NCI-H2029 (cell line): ENCODE measurements at regions not wholly inside any gene's neighbourhood (a gene's known extent, or its start where the extent isn't known, plus 50 kb on each side); places are given as distances from the start of the nearest gene placed in this dataset.

Experiments
- DNase-seq: peaks from one replicate; lab custom pipeline; 2025; lab: John Stamatoyannopoulos, UW

- DNase-seq, result peak; percentile 69
Measured at GRCh38 chr10:3852147-3852904, 67.3 kb upstream of the KLF6 start.

DNA sequence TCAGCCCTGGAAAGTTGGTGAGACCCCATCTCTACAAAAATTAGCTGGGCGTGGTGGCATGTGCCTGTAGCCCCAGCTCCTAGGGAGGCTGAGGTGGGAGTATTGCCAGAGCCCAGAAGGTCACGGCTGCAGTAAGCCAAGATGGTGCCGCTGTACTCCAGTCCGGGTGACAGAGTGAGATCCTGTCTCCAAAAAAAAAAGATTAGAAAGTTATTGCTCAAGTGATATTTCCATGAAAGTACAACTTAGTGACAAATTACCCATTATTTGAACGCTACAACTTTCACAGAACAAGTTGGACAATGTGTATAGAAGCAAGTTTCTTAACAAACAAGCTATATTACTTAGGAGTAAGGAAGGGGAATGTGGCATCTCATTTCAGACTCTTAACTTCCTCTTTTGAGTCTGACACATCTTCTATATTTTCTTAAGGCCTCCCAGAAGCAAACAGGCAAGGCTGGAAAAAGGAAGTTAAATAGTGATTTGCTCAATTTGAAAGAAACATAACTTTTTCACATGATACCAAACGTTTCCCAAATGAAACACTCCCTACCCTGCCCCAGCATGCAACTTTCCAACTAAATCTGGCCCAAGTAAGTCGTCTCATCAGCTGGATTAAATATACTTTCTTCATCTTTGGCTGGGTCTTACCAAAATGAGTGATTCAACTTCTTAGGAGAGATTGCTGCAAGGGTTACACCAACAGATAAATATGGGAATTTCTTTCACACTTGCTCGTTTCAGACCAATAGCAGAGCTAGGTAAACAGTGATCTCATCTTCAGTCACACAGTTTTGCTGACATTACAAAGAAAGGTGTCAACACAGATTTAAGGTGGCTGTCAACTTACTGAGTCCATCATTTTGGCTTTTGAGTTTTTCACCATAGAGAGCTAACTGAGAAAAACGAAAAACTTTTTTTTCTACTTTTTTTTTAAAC, 66.3 kb upstream of the KLF6 start:
- DNase-seq, result no peak

DNA sequence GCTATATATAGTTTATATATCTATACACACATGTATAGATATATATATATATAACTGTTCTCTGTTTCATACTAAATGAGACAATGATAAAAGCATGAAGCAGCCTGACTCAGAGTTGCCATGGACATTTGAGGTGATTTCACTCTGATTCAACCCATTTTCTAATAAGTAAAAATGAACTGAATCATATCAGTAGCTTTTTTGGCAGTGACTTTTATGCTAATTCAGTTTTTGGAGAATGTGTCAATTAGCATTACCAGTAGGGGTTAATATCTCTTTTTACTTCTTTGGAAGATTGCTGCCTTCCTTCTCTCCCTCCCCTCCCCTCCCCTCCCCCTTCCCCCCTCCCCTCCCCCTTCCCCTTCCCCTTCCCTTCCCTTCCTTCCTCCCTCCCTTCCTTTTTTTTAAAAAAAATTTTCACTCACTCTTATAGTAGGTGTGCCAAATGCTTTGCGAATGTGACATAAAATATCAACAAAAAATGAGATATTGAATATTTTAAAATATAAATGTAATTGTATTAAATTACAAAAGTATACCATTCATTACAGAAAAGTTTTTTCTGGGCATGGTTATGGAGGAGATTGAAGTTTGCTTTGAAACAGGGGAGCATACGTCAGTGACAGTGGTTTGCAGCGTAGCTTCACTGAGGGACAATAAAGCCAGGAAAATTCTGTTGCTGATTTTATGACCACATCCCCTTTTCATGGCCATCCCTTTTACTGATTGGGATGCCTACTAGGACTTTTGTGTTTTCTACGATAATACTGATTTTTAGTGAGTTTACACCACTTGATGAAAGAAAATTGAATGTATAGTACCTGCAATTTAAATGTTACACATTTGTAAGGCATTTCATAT, 64.0 kb upstream of the KLF6 start:
- DNase-seq, result no peak

DNA sequence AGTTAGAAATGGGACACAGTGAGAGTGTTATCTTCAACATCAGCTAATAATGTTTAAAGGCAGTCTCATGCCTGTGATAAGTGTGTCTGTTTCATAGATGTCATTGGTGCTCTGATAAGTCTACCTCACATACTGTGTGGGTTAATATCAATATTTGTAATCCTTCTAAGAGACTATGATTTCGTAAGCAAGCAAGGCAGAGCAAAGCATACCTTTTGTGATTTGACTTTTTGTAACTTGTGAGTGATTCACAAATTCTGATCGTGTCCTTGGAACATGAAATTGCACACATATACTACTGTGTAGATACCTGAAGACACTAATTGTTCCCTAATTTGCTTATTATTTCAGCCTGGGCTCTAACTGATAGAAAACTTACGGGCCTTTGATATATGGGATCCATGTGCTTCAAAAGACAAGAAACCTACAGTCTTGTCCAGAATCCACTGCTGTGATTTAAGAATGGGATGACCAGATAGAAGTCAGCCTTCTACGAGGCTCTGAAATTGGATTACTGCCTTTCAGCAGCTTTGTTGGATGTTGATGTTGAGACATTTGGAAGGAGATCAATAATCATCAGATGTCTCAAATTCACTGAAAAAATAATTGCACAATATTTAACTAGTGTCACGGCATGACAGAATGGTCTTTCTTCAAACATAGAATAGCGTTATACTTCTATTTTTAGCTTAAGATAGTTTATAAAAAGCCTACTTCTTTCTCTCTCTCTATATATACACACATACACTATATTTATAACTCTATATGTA, 63.2 kb upstream of the KLF6 start:
- no peak for DNase-seq

GRCh38 chr10:3846736-3847135, 61.7 kb upstream of the KLF6 start:
- no peak for DNase-seq

DNA sequence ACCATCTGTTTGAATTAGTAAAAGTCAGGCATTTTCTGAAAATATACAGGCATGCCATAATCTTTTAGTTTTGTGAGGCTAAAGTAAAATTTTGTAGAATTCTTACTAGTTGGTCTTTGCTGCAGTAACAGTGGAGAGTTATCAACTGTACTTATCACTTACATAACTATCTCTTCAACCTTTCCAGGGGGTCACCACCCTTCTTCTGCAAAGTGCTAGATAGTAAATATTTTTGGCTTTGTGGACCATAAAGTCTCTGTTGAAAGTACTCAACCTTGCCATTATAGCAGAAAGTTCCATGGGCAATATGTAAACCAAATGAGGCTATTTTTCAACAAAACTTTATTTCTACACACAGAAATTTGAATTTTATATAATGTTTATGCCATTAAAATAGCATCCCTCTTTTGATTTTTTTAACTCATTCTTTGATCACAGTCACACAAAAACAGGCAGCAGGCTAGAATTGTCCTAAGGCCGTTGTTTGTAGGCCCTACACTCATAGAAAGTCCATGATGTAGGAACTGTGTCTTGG, 59.5 kb upstream of the KLF6 start:
- DNase-seq, result no peak

DNA sequence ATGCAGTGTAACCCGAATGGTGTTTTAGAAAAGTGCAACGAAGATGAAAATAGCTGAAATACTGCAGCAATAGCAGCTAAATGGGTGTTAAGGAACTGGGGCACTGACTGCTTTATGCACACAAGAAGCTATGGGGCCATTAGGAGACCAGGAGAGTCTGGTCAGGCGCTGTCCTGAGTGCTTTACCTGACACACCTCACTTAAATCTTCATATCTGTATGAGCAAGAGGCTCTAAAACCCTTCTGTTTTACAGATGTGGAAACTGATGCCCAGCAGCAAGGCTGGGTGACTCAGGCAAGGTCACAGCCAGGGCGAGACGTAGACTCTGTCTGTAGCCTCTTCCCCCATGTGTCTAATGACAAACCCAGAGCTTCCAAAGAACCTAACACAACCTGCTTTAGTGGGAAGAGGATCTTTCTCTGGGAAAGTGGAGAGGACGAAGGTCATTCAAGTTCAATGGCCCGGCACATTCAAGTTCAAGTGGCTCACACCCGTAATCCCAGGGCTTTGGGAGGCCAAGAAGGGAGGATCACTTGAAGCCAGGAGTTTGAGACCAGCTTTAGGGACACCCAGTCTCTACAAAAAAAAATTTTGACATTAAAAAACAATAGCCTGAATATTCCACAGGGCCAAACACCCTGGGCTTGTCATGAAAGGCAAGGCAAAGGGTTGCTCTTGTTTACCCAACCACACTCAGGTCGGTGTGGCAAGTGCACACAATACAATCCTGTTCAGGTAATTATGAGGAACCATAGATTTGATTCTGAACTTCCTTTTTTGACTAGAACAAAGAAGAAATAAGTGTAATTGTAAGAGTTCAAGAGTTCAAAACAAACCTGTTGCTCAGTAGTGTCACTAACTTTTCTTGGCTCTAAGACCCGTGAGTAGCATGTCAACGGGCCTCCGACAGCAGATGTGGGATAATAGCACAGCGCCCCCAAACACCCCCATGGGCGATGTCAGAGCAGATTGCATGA, 53.7 kb upstream of the KLF6 start:
- no peak for DNase-seq

DNA sequence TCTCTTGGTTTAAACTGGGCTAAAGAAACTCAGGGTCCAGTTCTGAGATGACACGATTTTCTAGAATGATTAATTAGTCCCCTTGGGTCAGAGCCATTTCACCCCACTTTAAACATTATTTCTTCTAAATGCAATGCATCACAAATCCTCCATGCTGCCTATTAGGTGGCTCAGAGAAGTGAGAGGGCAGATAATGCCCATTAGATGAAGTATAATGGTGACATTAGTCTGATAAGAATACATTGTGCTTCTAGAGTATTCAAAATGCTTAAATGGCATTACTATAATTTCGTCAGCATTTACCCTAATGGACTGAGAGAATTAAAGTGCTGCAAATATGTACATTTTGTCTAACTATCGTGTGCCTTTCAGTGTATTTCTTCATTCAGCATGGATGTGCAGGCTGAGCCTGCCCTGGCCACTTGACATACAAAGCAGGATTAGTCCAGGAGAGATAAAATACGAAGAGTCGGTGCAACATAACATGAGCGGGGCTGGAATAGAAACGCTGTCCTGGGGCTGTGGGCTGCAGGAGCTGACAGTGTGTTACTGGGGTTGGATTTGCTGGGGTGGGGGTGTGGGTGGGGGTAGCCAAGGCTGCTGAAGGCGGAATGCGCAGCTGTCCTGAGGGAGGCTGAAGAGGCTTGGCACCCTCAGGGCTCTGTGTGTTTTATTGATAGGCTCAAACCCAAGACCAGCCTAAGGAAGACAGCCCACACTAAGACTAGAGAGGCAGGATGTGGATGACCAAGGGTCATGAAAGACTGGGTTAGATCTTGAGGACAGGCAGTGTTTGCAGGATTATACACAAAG, 52.8 kb upstream of the KLF6 start:
- DNase-seq, result no peak

GRCh38 chr10:3836222-3836820, 51.3 kb upstream of the KLF6 start:
- no peak for DNase-seq

DNA sequence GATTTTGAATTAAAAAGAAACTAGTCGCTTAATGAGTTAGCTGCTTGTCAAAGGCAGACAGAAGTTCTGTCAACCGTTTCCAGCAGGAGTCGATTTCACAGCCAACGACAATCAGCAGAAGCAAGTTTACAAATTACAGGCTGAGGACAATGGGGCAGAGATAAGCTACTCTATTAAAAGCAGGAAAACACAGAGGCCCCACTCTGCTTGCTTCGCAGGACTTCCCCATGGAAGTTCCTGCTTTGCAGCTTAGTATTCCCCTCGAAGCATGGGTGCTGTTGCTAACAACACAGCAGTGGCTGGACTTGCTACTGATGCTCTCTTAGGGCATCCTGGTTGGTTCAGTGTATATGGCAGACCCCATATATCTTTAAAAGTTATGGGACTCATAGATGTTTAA, 50.8 kb upstream of the KLF6 start:
- no peak for DNase-seq

- no peak for DNase-seq
Measured at GRCh38 chr10:3834947-3835346, 49.9 kb upstream of the KLF6 start.
